ENCODE measurements at regions not wholly inside any gene's neighbourhood (a gene's known extent, or its start where the extent isn't known, plus 50 kb on each side); places are given as distances from the start of the nearest gene placed in this dataset.
A peak's percentile ranks its signal among the peaks of the same experiment; 100 is the strongest.

- TF ChIP-seq CTCF (IDR thresholded peaks at IDR 0.05; ENCODE audit: insufficient read depth, low read length): no peak
Observed at GRCh38 chr5:27328480-27328879, 290.1 kb upstream of the CDH9 start.

DNA sequence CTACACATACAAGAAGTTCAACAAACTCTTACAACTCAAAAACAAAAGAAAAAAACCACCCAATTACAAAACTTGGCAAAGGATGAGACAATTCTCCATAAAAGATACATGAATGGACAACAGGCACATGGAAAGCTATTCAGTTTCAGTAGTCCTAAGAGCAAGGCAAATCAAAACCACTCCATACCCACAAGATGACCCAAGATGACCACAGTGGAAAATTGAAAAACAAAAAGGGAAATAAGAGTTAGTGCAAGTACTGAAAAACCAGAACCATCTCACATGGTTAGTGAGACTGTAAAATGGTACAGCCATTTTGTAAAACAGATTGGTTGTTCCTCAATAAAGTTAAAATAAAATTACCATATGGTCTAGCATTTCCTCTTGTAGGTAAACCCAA is 287.1 kb upstream of the CDH9 start:
- no peak for DNase-seq (ENCODE audit: low read depth)
- no peak for TF ChIP-seq CTCF (IDR thresholded peaks at IDR 0.05; ENCODE audit: insufficient read depth, low read length)
- H3K4me3 ChIP-seq (ENCODE audit: low read depth, low read length): no peak overlapping the region

More at GRCh38 chr5:27328480-27328879, 290.1 kb upstream of the CDH9 start:
- H3K4me3 ChIP-seq (ENCODE audit: low read depth, low read length): no peak overlapping the region
- peak; percentile 81 for DNase-seq (ENCODE audit: low read depth)

GRCh38 chr5:27318701-27319100 is 280.3 kb upstream of the CDH9 start:
- no peak overlapping the region for H3K4me3 ChIP-seq (ENCODE audit: low read depth, low read length)
- peak; percentile 14 for DNase-seq (ENCODE audit: low read depth)
- TF ChIP-seq CTCF (IDR thresholded peaks at IDR 0.05; ENCODE audit: insufficient read depth, low read length): no peak

DNA sequence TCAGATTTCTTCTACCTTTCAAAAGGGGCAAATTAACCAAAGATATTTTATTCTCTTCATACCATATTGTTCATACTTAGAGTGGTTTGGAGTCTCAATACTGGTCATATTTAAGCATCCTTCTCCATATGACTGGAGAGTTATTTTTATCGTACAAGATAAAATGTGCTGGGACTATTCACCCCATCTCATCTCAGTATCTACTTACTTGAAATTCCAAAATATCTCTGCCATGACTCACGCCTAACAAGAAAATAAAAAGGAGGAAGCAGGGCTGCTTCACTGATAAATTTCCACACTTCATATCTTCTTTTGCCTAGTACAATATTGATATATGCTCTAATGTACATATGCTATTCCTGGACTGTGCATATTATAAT is 277.9 kb upstream of the CDH9 start:
- DNase-seq (ENCODE audit: low read depth): peak; percentile 83
- no peak for TF ChIP-seq CTCF (IDR thresholded peaks at IDR 0.05; ENCODE audit: insufficient read depth, low read length)
- H3K4me3 ChIP-seq (ENCODE audit: low read depth, low read length): no peak overlapping the region

DNA sequence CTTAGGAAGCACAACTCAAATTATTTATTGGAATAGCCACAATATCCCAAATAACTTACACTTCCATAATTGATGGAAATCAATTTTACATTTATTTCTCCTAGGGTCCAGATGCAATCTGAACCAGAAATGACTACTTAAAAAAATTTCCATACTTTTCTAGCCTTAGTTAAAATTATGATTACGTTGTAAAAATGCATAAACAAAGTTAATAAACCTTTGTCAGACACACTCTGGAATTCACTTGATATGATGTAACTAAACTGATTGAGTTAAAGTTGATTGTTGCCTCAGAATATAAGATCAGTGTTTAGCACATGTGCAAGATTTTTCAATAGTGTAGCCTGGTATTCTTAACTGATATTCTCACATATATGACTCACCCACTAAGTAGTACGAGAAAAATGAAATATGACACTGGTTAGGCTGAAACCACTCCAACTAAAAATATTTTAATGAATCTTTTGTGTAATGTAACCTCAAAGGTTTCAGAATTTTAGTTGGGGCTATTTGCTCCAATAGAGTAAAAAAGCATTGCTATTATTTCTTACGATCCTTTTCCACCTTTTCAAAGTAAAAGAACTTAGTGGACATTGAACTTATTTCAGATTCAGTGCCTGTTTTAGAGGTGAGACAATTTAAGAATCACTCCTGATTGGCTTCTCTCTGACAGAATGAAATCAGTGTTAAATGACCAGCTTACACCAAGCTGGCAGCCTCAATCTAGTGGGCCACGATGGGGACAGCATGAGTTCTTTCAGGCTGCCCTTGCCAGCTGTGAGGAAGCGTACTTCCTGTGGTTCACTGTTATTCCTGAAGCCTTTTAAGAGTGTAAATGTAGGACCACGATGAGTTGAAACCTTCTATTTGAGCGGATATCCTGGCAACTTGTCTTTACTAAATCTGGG is 277.2 kb upstream of the CDH9 start:
- no peak for TF ChIP-seq CTCF (IDR thresholded peaks at IDR 0.05; ENCODE audit: insufficient read depth, low read length)
- DNase-seq (ENCODE audit: low read depth): peak; percentile 75
- H3K4me3 ChIP-seq (ENCODE audit: low read depth, low read length): no peak overlapping the region

DNA sequence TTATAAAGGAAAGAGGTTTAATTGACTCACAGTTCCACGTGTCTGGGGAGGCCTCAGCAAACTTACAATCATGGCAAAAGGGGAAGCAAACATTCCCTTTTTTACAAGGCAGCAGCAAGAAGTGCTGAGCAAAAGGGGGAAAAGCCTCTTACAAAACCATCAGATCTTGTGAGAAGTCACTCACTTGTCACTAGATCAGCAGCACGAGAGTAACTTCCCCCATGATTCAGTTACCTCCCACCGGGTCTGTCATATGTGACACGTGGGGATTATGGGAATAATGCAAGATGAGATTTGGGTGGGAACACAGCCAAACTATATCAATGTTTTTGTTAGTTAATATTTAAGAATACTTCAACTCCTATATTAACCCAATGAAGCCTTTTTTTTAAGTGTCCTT is 275.2 kb upstream of the CDH9 start:
- DNase-seq (ENCODE audit: low read depth): no peak
- TF ChIP-seq CTCF (IDR thresholded peaks at IDR 0.05; ENCODE audit: insufficient read depth, low read length): no peak
- no peak overlapping the region for H3K4me3 ChIP-seq (ENCODE audit: low read depth, low read length)
